GM10248 (cell line): ENCODE measurements at regions not wholly inside any gene's neighbourhood (a gene's known extent, or its start where the extent isn't known, plus 50 kb on each side); places are given as distances from the start of the nearest gene placed in this dataset.

Source experiments
- CTCF ChIA-PET: fragments of 300-600 bp; sonication (Branson Sonifier 250); formaldehyde crosslinking; extraction: SDS; loops from one replicate; lab custom pipeline; 2021; ENCODE audit warnings: antibody characterized with exemption; lab: Yijun Ruan, JAX
- POLR2A ChIA-PET: fragments of 350-650 bp; sonication (Branson Sonifier 250); formaldehyde crosslinking; extraction: SDS; loops from one replicate; lab custom pipeline; 2020; ENCODE audit warnings: antibody characterized with exemption; lab: Yijun Ruan, JAX
- DNase-seq: peaks from one replicate; pipeline ENCODE4 v3.0.0; 2012; ENCODE audit errors: extremely low spot score
- TF ChIP-seq, protein P1 (sequence below): IDR thresholded peaks from 2 replicates; pipeline ENCODE4 v1.5.1; 2012; ENCODE audit warnings: mild to moderate bottlenecking, low read depth; ENCODE audit errors: extremely low read depth, missing control alignments, control extremely low read depth

DNA sequence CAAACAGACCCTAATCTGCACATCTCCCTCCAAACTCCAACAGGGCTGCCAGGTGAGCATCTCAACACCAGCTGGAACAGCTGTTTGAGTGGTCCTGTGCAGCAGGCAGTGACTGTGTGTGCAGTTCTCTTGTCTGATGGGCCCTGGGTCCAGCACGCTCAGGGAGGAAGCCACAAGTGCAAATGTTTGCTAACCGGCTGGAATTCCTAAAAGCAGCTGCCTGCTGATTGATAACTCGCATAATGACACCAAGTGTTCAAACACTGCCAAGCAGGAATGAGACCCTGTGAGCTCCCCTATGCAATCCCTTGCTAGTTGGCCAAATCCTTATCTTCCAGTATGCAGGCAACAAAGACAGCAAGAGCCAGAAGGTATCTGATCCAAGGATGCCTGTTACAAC lies 650.6 kb downstream of the CBLN4 start:
- TF ChIP-seq, protein P1, sequence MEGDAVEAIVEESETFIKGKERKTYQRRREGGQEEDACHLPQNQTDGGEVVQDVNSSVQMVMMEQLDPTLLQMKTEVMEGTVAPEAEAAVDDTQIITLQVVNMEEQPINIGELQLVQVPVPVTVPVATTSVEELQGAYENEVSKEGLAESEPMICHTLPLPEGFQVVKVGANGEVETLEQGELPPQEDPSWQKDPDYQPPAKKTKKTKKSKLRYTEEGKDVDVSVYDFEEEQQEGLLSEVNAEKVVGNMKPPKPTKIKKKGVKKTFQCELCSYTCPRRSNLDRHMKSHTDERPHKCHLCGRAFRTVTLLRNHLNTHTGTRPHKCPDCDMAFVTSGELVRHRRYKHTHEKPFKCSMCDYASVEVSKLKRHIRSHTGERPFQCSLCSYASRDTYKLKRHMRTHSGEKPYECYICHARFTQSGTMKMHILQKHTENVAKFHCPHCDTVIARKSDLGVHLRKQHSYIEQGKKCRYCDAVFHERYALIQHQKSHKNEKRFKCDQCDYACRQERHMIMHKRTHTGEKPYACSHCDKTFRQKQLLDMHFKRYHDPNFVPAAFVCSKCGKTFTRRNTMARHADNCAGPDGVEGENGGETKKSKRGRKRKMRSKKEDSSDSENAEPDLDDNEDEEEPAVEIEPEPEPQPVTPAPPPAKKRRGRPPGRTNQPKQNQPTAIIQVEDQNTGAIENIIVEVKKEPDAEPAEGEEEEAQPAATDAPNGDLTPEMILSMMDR = no peak
- CTCF ChIA-PET = no interaction called here
- DNase-seq = no peak

DNA sequence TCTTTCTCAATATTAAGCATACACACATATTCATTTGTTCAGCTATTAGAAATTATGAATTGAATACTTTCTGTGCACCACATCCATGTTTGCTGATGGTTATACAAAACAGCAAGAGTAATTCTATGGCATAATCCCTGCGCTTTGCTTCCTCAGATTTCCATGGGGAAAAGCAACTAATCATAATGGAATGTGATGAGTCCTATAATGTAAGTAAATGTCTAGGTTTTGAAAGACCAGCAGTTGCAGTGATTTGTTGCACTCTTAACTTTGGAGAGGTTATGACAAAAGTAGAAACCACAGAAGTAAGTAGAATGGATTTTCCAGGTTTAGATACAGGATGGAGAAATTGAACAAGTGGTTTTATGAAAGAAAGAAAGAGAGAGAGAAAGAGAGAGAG lies 652.1 kb downstream of the CBLN4 start:
- POLR2A ChIA-PET = no interaction called here
- TF ChIP-seq, protein P1 = no peak
- CTCF ChIA-PET = no interaction called here
- no peak for DNase-seq

More for the DNA sequence above, 650.6 kb downstream of the CBLN4 start:
- POLR2A ChIA-PET = no interaction called here

DNA sequence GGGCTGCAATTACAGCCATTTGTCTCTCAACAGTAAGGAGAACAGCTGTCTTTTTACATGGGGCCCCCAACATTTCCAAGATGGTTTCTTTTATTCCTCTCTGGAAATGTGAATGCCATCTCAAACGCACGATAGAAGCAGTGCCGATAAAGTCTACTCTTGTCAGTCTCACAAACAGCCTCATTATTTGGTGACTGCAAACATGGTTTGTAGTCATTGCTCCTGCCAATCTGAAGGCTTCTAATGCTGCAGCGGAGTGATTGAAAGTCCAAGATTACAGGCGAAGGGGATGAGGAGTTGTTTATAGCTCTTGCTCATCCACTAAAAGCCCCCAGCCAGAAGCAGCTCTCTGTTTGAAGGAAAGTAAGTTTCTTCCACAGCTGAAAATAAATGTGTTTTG lies 657.1 kb downstream of the CBLN4 start:
- TF ChIP-seq, protein P1 = no peak
- ChIA-PET CTCF (interaction anchor here (1.2 kb wide), 1 partner anchor 9 kb away, joined by 5 read pairs; no protein-coding TSS in a partner anchor), POLR2A (no interaction called here)
- DNase-seq = no peak

DNA sequence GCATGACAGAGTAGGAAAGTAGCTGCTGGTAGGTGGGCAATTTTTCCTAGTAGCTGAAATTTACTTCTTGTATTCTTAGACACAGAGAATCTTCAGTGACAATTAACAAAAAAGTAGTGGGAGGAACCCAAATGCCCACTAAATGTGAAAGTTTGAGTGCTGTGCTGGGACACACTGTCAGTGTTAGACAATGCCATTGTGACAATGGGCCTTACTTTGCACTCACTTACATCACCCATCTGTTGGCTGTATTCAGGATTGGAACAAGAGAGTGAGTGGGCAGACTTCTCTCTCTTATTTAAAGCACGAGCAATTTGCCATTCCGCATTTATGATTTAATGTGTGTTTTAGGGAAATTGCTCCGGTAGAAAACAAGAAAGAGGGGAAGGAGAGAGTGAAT lies 662.5 kb downstream of the CBLN4 start:
- CTCF ChIA-PET = no interaction called here
- POLR2A ChIA-PET = no interaction called here
- no peak for DNase-seq
- TF ChIP-seq, protein P1 = no peak

DNA sequence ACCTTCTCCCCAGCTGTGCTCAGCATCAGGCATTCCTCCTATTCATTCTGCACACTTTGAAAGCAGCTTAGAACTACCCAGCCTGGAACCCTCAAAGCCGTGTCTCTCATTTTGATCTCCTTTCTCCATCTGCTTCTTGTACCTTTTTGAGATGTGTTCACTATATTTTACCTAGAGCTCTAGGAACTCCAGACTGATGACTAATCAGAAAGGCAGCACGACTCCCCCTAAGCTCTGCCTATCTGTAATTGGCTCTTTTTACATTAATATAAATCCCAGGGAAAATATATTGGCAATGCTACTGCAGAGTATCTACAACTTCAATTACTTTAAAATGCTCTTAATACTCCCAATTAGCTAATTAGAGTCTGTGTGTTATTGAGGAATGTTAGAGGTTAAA lies 671.5 kb downstream of the CBLN4 start:
- ChIA-PET CTCF (no interaction called here), POLR2A (no interaction called here)
- DNase-seq = no peak
- TF ChIP-seq, protein P1 = no peak

DNA sequence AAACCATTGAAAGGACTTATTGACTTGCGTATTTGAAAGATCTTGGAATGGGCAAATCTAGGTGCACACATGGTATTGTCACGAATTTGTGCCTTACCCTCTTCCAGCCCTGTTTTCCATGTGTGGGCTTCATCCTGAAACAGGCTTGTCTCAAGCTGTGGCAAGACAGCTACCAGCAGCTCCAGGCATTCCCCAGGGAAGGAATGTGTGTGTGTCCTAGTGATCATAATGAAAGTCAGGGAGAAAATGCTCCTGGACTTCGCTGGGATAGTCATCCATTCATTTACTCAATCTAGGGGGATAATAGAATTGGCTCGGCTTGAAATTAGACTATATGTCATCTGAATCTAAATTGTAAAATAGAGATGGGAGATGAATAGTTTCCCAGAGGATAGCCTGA lies 676.2 kb downstream of the CBLN4 start:
- no peak for DNase-seq
- POLR2A ChIA-PET = no interaction called here
- TF ChIP-seq, protein P1 = no peak
- CTCF ChIA-PET = no interaction called here

DNA sequence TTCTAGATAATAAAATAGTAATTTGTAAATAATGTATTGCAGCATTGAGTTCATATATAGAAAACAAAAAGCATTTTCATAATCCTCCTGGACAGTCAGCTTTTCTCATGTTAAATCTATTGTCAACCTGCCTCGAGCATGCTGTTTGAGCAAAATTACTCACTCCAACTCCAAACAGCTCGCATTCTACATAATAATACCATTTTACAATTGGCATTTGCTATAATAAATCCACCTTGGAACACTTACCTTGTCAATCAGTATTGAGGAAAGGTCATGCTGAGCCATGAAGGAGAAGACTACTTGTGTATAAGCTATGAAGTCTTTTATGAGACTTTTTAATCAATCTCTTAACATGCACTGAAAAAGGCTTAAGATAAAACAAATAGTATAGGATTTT lies 682.6 kb downstream of the CBLN4 start:
- DNase-seq = no peak
- POLR2A ChIA-PET = no interaction called here
- TF ChIP-seq, protein P1 = no peak
- CTCF ChIA-PET = no interaction called here
